Gastrocnemius medialis (tissue), 4 donors: ENCODE measurements at regions not wholly inside any gene's neighbourhood (a gene's known extent, or its start where the extent isn't known, plus 50 kb on each side); places are given as distances from the start of the nearest gene placed in this dataset.

Experiments used
- POLR2A ChIP-seq, 2 donors: fragments of 450-650 bp; IDR thresholded peaks; one replicate each; pipeline ENCODE4 v1.6.1; 2017; ENCODE audit warnings: antibody characterized with exemption in 2 of 2, mild to moderate bottlenecking in 2 of 2, moderate library complexity in 2 of 2
- TF ChIP-seq, protein P1 (sequence below), 5 experiments: fragments of 450-650 bp in 3 of 5; fragments of 200-600 bp in 2 of 5; sonication (generic) in 2 of 5; IDR thresholded peaks in 4 of 5; conservative IDR thresholded peaks in 1 of 5; 1 replicate in 4 of 5; 2 replicates in 1 of 5; pipeline ENCODE4 v1.5.1; 2016 to 2019; ENCODE audit warnings: antibody characterized with exemption in 5 of 5, mild to moderate bottlenecking in 3 of 5, moderate library complexity in 3 of 5

DNA sequence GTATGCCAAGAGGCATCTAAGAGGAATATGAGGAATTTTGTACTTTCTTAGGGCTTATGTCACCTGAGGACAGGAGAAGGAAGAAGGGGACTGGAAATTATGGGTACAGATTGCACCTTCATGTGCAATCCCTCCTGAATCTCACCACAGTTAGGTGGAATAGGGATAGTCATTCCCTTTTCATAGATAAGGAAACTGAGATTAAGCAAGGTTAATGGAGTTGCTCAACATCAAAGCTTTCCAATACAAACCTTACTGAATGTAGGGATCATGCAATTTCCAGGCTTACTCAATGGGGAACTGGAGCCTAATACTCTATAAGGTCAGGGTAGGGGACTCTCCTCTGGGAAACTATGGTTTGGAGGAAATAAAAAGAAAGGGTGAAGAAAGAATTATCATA, 133.0 kb downstream of the C11orf87 start:
- TF ChIP-seq, protein P1, sequence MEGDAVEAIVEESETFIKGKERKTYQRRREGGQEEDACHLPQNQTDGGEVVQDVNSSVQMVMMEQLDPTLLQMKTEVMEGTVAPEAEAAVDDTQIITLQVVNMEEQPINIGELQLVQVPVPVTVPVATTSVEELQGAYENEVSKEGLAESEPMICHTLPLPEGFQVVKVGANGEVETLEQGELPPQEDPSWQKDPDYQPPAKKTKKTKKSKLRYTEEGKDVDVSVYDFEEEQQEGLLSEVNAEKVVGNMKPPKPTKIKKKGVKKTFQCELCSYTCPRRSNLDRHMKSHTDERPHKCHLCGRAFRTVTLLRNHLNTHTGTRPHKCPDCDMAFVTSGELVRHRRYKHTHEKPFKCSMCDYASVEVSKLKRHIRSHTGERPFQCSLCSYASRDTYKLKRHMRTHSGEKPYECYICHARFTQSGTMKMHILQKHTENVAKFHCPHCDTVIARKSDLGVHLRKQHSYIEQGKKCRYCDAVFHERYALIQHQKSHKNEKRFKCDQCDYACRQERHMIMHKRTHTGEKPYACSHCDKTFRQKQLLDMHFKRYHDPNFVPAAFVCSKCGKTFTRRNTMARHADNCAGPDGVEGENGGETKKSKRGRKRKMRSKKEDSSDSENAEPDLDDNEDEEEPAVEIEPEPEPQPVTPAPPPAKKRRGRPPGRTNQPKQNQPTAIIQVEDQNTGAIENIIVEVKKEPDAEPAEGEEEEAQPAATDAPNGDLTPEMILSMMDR (IDR thresholded peaks at IDR 0.05 in 4 of 5, conservative IDR thresholded peaks at IDR 0.05 in 1 of 5), result no peak
- TF ChIP-seq POLR2A (IDR thresholded peaks at IDR 0.05), result no peak
